Stimulated activated CD4-positive, alpha-beta T cell treated with anti-CD3 and anti-CD28 coated beads, Interleukin-2, amount 100 ng/mL, for 24 hours (primary cell): ENCODE measurements at regions not wholly inside any gene's neighbourhood (a gene's known extent, or its start where the extent isn't known, plus 50 kb on each side); places are given as distances from the start of the nearest gene placed in this dataset.

ENCODE experiments used
- DNase-seq, 2 donors: peaks; one replicate each; pipeline ENCODE4 v3.0.0-alpha.2; 2020

GRCh38 chr11:92768121-92768840, 201.2 kb upstream of the MTNR1B start:
- DNase-seq, result no peak

- DNase-seq, result no peak
These were observed 200.3 kb upstream of the MTNR1B start for GRCh38 chr11:92769112-92769511.

DNA sequence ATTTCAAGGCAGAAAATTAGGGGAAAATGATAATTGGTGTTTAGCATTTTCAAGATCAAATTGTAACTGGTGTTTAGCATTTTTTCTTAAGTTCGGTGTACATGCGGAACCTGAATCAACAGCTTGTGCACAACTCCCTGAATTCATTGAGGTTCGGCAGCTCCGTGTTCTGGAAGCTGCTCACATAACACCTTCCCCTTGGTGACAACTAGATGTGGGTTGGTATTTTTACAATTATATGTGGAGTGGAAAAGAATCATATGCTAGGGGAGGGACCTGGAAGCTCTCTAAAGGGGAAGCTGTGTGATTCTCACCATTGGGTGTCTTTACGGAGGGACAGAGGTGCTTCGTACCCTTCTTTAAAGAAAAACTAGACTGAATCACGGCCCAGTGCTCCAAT, 199.0 kb upstream of the MTNR1B start:
- DNase-seq, result no peak

DNA sequence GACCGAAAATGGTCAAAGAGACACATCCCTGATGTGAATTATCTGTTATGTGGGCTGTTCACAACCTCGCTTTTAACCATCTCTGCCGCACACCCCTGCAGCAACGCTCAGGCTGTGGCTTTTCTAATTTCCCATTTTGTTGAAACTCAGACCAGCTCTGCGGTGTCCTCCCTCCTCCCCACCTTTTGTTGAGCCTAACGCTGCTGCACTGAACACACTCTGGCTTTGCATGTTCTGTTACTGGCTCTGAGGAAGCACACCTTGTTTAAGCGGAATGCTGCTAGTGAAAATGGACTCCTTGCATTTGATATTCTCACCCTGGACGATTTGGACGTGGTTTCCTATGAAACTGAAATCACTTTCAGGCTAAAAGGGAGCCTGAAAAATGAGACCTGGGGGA, 198.5 kb upstream of the MTNR1B start:
- no peak for DNase-seq

- no peak for DNase-seq
These were observed 197.8 kb upstream of the MTNR1B start for GRCh38 chr11:92771701-92772100.

- DNase-seq, result no peak
These were observed 194.3 kb upstream of the MTNR1B start for GRCh38 chr11:92775003-92775676.

DNA sequence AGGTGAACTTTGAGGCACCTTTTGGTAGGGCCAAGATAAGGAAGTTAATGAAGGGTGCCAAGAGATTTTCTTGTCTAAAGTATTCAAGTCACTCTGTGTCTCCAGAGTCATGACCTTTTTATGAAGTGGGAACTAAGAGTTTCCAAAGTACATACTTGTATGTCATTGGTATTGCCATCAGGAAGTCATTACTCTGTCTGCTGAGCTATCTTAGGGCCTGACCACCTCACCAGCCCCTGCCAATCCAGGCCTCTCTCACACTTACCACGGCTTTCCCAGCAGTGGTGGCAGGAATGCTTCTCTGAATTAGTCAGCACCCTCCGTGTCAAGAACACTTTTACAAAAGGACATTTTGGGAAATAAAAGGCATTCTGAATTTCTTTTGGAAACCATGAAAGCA, 192.8 kb upstream of the MTNR1B start:
- no peak for DNase-seq

DNA sequence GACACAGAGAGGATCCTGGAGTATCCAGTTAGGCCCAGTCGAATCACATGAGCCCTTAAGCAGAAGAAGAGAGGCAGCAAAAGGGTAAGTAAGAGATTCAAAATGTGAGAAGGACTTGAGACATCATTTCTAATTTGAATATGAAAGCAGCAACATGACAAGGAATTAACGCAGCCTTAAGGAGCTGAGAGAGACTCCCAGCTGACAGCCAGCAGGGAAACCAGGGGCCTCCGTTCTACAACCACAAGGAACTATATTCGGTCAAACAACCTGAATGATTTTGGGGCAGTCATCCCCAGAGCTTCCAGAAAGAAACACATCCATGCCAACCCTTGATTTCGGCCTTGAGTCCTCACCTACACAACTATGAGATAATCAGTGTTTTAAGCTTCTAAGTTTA, 189.7 kb upstream of the MTNR1B start:
- DNase-seq, result no peak

DNA sequence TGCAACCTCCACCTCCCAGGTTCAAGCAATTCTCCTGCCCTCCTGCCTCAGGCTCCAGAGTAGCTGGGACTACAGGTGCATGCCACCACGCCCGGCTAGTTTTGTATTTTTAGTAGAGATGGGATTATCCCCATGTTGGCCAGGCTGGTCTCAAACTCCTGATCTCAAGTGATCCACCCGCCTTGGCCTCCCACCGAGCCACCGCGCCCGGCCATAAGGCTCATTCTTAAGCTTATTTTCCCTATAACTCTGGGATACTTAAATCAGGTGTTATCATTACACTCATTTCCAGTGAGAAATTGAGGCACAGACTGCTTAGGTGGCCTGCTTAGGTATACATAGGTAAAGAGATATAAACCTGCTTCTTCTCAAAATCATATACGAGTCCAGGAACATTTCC, 188.3 kb upstream of the MTNR1B start:
- DNase-seq, result no peak

- DNase-seq, result no peak
These were observed 186.6 kb upstream of the MTNR1B start for GRCh38 chr11:92782806-92783205.

DNA sequence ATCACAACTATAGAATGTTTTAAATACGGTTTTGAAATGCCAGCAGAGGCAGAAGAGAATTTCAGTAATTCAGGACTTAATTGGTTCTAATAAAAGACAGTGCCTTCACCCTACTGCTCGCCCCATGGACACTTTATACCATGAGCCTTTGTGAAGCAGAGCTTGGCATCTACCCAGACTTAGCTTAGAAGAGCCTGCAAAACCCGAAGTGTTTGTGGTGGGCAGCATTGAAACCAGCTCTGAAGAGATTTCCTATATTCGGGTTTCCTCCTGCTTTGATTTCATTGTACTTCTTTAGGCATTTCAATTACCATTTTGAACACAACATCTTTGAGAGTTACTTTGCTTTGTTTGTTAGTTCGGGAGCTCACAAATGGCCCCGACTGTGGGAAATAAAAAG, 185.1 kb upstream of the MTNR1B start:
- no peak for DNase-seq

DNA sequence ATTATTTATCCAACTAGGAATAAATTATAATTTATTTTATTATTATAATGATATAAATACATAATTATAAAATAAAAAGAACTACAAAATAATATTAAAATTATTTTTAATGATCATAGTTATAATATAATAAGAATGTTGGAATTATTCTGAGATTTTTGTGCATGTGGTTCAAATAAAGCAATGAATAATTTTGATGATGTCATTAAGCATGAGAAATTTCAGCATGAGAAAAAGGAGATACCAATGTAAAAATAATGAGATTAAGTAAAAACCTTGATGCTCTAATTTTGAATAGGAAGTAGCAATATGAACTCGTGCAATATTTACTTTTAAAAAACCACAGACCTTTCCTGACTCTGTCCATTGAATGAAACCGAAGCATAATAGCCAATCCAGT, 181.8 kb upstream of the MTNR1B start:
- DNase-seq, result no peak

DNA sequence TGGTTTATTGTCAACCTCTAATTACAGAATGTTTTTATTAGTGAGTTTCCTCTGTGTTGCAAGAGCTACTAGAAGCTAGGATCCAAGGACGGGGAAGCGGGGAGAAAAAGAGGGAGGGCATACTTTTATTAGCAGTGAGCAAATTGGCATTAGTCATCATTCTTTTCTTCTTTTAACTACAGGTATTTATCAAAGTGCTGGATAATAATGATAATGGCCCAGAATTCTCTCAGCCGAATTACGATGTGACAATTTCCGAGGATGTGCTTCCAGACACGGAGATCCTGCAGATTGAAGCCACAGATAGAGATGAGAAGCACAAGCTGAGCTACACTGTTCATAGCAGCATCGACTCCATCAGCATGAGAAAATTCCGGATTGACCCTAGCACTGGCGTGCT, 179.7 kb upstream of the MTNR1B start:
- DNase-seq, result no peak

- DNase-seq, result no peak
These were observed 179.1 kb upstream of the MTNR1B start for GRCh38 chr11:92790366-92790765.

GRCh38 chr11:92790926-92791616, 178.4 kb upstream of the MTNR1B start:
- no peak for DNase-seq

DNA sequence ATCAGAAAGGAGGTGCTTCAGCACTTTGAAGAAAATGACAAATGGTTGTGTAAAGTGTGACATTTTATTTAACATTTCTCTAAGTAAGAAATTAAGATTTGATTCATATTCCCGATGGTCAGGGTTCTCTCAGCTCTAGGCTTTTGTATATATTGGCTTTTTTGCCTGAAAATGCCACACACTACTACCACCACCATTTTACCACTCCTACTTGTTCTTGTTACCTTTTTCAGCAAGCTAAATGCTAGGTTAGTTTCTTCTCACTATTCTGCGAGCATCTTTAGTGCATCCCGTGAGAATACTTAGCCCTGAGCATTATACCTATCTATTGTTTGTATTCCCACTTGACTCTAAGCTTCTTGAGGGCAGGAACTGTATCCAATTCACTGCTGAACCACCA, 177.6 kb upstream of the MTNR1B start:
- DNase-seq, result no peak

DNA sequence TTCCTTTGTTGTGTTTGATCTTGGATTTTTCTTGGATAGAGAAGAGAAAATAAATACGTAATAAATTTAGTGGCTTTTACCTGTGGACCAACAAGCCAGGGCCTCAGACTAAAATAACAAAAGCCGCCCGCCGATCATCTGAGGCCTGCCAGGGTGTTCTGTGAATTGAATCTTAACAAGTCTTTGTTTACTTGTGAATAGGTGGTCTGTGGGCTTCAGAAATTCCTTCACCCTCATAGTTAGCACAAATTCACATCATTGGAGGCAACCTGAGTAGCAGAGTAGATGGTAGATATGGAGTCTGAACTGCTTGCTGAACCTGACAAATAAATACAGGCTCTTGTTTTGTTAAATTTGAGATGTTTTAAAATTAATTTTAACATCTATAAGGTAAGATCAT, 176.3 kb upstream of the MTNR1B start:
- DNase-seq, result no peak

GRCh38 chr11:92794783-92795182, 174.7 kb upstream of the MTNR1B start:
- DNase-seq, result no peak

DNA sequence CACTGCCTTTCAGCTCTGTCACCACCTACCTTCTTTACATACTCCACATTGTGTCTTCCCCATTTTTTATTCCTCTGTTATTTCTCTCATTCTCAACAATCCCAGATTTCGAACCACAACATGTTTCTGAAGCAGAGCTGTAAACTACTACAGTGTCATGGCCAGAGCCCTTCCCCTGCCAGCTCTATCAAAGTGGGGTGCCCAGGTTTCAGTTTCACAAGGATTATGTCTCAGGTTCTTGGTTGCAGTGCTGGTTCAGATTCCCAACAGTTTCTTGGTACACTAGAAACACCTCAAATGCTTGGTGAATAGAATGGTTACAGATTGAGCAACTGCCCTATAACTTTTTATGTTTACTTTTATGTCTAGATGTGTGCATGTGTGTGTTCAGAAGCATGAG, 172.7 kb upstream of the MTNR1B start:
- DNase-seq, result no peak

- no peak for DNase-seq
These were observed 171.6 kb upstream of the MTNR1B start for GRCh38 chr11:92797874-92798273.

DNA sequence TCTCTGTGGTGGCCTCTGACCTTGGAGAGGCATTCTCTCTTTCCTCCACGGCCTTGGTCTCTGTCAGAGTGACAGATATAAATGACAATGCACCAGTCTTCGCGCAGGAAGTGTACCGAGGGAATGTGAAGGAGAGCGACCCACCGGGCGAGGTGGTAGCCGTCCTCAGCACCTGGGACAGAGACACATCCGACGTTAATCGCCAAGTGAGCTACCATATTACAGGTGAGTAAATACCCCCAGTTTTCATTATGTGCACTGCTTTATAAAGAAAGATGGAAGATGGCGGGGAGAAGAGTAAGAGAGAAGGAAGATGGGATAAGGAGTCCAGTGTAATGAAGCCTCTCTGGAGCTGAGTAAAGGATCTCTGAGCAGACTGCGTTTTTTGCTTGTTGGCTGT, 167.8 kb upstream of the MTNR1B start:
- DNase-seq, result no peak

DNA sequence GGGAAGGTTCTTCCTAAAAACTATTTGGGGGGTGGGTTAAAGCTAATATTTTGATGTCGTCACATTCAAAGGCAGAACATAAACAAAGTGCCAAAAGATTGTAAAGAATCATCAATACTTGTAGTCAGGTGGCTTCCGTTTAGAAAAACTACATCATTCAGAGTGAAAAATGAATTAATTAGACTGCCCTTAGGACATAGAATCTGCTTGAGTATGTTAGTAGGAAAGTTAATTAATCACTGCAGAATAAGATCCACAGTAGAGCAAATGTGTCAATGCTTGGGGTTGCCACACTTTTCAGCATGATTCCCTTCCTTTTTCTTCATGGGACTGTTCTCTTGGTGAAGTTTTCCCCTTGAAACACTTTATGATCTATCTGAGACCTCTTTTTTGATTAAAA, 166.8 kb upstream of the MTNR1B start:
- no peak for DNase-seq

- no peak for DNase-seq
These were observed 166.1 kb upstream of the MTNR1B start for GRCh38 chr11:92803391-92803790.

DNA sequence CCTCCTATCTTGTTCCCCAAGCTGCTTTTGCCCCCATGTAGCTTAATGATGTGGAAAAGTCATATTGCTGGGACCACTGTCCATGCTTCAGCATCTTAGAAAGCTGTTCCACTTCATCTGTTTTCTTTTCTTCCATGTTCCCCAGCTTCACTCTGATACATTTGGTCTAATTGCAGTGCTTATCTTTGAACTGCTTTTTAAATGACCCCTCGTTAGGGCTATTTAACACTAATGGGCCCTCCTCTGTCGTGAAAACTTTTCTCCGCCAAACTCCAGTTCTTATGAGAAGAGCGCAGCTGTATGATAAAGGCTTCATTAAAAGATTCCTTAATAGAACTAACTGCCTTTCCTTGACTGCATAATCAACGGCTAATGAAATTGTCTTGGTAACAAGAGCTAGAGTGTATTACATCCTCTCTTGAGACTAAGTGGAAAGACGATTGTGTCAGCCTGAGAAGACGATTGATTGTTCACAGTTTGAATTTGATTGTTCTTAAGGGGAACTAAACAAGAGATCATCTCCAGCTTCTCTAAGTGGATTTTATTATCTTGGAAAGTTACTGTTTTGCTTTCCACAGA, 165.0 kb upstream of the MTNR1B start:
- DNase-seq, result no peak
